Glomerular visceral epithelial cell (primary cell): ENCODE measurements at regions not wholly inside any gene's neighbourhood (a gene's known extent, or its start where the extent isn't known, plus 50 kb on each side); places are given as distances from the start of the nearest gene placed in this dataset.

Experiments
- DNase-seq: peaks from one replicate; pipeline ENCODE4 v3.0.0-alpha.2; 2016; ENCODE audit errors: extremely low spot score

DNA sequence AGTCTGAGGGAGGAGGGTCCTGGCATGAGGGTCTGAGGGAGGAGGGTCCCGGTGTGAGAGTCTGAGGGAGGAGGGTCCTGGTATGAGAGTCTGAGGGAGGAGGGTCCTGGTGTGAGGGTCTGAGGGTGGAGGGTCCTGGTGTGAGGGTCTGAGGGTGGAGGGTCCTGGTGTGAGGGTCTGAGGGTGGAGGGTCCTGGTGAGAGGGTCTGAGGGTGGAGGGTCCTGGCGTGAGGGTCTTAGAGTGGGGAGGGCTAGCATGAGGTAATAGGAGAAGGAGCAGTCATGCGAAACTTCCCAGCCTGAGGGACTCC is 194.8 kb downstream of the TEX29 start:
- DNase-seq: no peak

DNA sequence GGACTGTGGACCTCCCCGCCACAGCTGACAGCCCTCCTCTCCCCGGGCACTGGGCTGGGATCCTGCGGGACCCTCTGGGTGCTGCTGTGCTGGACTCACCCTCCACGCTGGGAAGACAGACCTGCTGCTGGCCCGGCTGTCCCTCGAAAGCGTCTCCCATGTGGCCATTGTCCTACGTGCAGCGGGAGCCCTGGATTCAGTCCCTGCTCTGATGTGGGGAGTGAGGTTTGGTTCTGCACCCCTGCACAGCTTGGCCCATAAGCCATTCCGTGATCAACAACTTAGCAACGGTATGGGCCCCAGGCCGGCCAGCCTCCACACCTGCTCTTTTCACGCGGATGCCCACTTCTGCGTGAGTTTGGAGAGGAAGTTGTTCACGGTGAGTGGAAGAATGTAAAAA is 195.2 kb downstream of the TEX29 start:
- no peak for DNase-seq

DNA sequence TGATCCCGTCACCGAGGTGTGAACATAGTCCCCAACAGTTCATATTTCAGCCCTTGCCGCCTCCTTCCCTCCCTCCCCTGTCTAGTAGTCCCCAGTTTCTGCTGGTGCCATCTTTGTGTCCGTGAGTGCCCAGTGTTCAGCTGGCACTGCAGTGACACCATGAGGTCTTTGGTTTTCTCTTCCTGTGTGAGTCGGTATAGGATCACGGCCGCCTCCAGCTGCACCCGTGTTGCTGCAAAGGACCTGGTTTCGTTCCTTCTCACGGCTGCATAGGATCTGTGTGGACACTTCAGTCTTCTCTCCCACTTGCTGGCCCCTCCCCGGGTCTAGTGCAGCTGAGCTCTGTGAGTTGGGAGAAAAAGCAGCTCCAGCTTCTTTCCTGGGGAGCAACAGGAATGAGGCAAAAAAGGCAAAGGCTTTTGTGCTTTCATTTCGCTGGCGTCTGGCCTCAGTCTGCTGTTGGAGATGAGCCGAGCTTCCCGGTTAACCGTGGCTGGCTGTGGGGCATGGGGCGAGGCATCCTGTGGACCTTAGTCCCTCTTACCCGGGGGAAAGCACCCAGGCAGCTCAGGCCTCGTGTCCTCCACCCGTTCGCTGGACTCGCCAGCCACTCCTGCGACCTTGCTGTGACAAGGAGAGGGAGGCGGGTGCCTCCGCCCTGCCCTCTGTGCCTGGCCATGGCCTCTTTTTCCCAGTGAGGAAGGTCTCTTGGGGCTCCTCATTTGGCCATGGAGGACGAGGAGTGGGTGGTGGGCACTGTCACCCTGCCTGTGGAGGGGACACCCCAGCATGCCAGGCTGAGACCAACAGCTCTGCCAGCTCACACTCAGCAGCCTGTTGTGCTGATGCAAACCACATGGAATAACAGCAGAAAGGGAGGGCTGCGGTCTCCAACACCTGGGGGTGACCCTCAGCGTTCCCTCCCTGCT is 196.5 kb downstream of the TEX29 start:
- no peak for DNase-seq

DNA sequence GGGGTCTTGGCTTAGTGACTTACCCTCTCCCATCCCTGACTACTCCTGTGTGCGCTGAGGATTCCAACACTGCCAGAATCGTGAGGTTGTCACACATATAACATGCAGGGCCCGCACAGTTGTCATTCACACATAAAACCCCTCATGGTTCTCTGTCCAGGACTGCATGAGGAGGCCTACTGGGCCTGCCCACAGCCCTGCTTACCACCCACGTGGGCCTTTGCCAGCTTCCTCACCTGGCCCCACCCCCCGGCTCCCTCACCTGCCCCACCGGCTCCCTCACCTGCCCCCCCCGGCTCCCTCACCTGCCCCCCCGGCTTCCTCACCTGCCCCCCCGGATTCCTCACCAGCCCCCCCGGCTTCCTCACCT is 197.2 kb downstream of the TEX29 start:
- DNase-seq: no peak

DNA sequence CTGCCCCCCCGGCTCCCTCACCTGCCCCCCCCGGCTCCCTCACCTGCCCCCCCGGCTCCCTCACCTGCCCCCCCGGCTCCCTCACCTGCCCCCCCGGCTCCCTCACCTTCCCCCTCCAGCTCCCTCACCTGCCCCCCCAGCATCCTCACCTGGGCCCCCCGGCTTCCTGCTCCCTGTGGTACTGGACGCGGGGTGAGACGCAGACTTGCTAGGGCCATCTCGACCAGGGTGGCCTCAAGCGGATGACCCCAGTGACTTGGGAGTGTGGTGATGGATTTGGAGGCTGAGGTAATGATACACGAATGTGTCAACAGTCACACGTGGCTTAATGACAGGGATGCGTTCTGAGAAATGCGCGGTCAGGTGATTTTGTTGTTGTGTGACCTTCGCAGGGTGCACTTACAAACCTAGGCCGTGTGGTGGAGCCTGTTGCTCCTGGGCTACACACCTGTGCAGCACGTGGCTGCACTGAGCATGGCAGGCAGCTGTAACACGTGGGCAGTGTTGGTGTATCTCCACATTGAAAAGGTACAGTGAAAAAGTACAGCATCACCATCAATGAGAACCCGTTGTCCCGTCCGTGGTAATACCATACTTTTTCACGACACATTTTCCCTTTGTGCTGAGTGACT is 197.8 kb downstream of the TEX29 start:
- DNase-seq: no peak

DNA sequence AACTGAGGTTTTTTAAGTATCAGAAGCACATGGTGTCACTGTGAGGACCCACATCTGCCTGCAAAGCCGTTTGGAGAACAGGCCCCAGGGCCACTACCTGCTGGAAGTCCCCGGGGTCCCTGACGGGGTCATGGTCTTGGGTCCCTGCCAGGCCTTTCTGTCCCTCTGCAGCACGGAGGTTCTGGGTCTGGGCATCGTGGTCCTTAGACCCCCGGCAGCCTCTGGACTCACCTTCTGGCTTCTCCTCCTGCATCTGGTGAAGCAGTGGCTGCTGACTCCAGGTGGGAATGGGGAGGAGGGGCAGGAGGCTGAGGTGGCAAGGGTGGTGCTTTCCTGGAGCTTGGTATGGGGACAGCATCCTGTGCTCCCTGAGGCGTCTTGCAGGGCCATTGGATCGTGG is 198.6 kb downstream of the TEX29 start:
- no peak for DNase-seq

DNA sequence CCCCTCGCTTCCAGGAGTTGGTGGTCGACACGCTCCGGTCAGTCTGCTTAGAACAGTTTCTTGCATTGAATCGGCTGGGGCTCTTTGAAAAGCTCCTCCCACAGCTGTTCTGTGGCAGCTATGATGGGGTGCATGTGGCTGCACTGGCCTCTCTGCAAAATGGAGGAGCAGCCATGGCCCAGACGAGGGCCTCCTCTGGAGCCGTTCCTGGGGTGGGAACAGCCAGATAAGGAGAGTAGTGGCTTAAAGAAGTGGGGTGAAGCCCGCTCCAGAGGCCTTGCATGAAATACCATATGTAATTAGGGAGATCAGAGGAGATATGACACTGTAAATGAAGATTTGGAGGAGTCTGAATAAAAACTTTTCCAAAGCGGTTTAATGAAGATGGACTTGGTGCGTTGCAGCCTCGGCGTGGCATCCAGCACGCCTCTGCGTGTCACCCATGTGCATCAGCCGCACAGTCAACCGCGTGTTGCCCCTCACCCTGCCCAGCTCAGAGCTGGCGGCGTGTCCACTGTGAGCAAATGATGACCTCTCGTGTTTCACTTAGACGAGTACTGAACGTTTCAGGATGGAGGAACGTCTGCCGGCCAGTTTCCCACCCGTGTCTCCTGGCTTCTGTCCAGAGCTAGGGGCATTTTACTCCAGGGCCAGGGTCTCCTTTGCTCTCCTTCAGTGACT is 199.2 kb downstream of the TEX29 start:
- DNase-seq: no peak

DNA sequence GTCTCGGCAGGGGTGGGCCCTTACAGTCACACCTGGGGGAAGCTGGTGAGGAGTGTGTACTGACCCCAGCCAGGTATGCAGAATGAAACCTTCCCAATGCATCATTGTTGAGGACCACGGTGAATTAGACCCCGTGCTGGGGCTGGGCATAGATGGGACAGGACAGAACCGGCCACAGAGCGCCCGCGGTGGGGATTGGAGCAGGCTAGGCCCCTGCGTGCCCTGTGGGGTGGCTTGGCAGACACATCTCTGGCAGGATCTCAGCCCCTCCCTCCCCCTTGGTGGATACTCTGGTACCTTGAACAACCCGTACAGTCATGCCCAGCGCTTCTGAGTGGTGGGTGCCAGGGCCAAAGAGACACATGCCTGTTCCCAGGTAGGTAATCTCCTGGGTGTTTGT is 200.6 kb downstream of the TEX29 start:
- no peak for DNase-seq

DNA sequence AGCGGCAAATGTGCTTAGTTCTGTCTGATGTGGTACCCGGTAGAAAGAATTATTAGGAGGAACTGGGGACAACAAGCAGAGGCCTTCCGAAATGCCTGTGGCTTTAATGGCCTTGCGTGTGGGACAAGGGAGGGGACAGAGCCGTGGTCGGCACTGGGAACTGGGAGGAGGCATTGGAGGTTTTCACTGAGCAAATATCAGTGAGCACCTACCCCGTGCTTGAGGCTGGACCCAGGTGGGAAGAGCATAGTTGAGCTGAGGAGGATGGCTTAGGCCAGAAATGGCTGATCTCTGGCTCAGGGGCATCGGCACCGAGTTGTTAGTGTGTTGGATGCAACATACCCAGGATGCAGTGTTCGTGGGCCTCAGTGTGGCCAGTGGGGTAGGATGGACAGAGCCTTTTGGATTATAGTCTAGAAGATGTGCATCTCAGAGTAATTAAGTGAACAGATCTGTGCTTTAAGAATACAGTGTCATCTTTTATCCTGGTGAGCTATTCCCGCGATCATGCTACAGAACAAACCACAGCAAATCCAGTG is 201.3 kb downstream of the TEX29 start:
- no peak for DNase-seq

DNA sequence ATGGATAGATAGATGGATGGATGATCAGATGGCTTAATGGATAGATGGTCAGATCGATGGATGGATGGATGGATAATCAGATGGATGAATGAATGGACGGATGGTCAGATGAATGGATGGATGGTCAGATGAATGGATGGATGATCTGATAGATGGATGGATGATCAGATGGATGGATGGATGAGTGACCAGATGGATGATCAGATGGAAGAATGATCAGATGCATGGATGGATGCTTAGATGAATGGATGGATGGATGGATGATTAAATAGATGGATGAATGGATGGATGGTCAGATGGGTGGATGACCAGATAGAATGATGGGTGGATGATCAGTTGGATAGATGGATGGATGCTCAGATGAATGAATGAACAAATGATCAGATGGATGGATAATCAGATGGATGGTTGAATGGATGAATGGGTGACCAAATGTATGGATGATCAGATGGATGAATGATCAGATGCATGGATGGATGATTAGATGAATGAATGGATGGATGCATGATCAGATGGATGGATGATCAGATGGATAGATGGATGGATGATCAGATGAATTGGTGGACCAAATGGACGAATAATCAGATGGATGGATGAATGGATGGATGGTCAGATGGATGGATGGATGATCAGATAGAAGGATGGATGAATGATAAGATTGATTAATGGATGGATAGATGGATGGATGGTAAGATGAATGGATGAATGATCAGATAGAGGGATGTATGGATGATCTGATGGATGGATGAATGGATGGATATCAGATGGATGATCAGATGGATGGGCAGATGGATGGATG is 205.1 kb downstream of the TEX29 start:
- no peak for DNase-seq

DNA sequence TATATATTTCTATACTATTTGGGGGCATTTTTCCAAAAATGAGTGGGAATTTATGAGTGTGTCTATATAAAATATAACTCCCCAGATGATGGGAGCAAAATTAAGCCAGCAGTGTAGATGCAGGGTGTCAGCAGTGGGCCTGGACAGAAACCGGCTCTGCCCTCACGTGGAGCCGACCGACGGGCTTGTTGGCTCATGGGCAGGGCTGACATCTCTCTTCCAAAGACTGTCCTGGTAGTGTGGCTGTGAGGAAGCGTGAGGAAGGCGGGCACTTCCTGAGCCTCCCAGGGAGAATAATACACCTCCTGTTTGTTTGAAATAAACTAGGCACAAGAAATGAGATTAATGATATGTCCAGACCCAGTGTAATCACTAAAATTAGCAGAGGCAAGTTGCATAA is 206.5 kb downstream of the TEX29 start:
- DNase-seq: no peak

DNA sequence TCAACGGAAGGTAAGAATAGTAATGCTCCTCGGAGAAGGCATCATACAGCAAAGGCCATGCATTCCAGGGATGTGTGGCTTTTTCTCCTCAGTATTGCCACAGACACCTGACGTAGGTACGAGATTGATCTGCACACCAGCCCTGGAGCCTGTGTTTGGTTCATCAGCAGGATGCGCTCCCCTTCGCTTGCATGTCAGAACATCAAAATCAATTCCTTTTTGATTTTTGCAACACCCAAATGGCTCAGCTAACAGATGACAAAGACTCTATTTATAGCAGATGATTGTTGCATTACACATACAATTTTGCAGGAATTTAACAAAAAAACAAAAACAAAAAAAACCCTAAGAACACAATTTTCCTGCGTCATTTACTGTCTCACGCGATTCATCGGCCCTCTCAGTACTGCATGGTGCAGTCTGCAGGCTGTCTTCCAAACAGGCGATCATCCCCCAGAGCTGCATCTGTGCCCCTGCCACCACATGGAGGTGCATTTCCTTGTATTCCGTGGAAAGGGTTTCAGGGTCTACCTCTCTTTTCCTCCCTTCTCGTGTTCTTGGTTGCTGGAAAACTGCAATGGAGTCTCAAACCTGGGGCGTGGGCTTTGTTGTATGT is 207.3 kb downstream of the TEX29 start:
- no peak for DNase-seq

DNA sequence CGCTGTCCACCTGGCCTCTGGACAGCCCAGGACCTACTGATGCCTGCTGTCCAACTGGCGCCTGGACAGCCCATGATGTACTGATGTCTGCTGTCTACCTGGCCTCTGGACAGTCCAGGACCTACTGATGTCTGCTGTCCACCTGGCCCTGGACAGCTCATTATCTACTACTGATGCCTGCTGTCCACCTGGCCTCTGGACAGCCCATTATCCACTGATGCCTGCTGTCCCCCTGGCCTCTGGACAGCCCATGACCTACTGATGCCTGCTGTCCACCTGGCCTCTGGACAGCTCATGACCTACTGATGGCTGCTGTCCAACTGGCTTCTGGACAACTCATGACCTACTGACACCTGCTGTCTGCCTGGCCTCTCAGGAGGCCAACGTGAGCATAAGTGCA is 208.1 kb downstream of the TEX29 start:
- no peak for DNase-seq

DNA sequence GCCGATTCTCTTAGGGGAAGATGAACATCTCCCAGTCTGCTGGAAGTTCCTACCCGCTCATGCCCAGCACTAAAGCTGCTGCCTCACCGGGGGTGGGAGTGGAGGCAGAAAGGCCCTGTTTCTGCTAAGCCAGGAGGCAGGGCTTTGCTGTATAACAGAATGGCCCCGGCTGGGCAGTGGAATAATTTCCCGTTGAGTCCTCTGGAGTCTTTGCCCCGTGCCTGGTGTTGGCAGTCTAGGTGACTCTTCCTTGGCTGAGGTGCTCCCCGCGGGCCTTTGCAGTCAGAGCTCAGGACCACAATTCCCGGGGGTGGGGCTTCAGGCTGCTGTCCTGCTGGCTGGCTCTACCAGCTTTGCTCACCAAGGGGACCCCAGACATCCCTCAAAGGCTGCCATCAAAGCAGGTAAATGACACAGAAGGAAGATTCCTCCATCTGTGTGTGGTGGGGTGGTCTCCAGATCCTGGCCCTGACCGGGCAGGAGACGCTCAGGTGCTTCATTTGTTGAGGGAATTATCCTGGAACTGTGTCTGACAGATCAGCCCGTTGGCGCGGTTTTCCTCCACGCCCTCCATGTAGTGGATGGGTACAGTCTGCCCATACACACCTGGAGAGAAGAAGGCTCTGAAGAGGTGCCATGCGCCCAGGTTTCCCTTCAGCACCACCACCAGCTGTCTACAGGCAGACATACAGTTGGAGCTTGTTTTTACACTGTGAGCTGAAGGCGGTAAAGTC is 209.9 kb downstream of the TEX29 start:
- DNase-seq: no peak

DNA sequence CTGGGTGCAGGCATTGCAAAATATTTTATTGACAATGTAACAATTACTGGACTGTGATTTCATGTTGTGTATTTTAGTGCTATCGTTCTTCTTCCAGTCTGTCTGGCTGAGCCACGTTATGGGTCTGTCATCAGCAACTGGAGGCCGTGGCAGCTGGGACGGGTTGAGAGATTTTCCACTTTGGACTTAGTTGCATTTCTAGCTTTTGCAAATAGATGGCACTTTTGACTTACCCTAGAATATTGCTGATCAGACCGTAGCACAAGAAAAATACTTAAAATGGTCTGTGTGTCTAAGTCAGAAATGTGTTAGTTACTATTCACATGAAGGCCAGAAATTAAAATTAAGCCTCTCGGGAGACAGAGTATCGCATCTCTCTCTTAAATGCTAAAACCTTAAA is 211.1 kb downstream of the TEX29 start:
- DNase-seq: no peak

DNA sequence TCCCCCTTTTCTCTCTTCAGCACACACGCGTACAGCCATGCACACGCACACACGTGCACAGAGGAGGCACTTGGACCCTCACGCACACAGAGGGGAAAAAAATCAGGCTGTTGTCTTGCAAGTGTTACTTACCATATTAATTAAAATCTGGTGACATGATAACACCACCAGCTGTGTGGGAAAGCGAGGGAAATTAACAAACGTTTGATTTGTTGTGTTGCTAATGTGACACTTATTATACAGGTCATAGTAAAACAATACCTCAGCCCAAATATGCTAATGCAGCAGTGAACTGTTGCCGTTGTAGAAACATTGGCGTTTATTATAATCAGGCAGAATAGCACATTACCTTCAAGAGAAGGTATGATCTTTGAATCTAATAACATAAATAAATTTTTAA is 211.7 kb downstream of the TEX29 start:
- no peak for DNase-seq

DNA sequence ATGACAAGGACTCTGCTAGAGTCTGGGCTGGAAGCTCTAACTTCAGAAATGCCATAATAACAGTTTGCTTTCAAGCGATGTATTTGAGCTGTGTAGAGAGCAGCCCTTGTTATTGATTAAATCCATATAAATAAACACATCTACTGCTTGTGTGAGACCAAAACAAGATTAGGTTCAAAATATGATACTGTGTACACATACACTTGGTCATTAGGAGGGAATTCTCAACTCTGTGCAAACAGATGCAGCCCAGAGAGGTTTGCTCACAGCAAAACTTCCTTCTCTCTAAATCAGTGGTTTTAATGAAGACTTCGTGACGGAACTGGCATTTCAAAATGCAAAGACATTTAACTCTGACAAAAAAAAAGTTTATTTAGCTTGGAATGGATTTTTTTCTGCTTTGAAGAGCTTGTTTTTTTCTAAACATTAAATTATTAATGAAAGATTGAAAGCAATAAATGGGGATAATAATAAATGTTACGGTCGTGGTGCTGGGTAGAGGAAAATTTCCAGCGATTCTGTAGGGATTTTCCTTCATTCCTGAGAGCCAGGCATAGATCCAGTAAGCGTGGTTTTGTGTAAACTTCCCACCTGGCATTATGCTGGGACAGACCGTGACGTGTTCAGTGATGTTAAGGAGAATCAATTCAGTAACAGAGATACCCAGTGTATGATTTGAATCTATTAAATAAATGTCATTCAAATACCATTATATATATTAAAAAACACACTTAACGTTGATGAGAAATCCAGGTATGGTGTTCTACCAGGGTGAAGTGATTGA is 213.7 kb downstream of the TEX29 start:
- no peak for DNase-seq

DNA sequence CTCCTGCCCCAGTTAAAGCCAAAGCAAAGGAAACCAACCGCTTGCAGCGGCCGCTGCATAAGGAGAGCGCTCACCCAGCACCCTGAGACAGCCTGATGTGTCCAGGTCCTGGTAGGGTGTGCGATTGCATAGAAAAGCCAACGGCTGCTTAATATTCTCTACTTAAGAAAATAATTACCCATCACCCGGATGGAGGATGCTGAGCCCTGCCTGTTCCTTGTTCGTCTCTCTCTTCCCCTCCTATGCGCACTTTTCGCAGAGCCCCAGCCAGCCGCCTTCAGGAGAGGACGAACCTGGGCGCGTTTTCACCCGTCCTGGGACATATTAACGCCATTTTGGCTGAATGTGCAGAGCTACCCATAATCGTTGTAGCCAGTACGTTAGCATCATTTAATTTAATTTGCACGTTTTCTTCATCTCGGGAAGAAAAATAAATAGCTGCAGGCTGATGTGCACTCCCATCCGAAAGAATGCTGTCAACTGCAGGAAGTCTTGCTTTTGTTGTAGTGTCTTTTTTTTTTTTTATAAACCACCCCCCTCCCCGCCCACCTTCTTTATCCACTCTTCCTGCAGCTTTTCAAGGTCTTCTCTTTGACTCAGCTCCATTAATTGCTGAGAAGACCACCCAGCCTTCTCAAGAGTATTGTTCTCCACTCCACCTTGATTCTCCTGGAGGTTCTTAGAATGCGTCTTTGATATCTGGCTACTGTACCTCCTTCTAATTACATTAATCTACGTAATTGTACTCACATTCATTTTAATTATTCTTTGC is 214.5 kb downstream of the TEX29 start:
- no peak for DNase-seq

DNA sequence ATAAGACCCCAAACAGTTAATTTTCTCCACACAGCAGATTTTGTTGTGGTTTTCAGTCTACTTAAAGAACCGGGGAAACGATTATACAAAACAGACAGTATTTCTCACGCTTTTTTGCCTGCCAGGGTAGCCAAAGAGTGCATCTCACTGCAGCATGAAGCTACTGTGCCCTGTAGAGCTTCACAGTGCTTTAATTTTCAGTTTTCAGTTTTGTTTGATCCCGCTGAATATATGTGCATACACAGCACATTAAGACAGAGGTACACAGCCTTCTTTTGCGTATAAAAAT is 215.0 kb downstream of the TEX29 start:
- no peak for DNase-seq
